Astrocyte (in vitro differentiated cells and primary cell): ENCODE measurements at regions not wholly inside any gene's neighbourhood (a gene's known extent, or its start where the extent isn't known, plus 50 kb on each side); places are given as distances from the start of the nearest gene placed in this dataset.

Experiments
- DNase-seq: peaks from one replicate; pipeline ENCODE4 v3.0.0-alpha.2; 2010; ENCODE audit warnings: low read depth
- FAIRE-seq: peaks from 2 replicates; lab custom pipeline; 2011; peaks lifted over from hg19 to GRCh38; lab: Jason Lieb, UNC
- H2AFZ ChIP-seq: 2 replicates; pipeline ENCODE4 v1.6.0; 2012; ENCODE audit warnings: low read depth, low read length, inconsistent platforms
- H3K27ac ChIP-seq: 2 replicates; pipeline ENCODE4 v1.5.1; 2011; ENCODE audit warnings: low read depth, low read length, inconsistent platforms
- H3K27me3 ChIP-seq: 2 replicates; pipeline ENCODE4 v1.6.0; 2011; ENCODE audit warnings: low read length, inconsistent platforms; ENCODE audit not compliant: insufficient read depth
- H3K36me3 ChIP-seq: 2 replicates; pipeline ENCODE4 v1.5.1; 2011; ENCODE audit warnings: low read length, inconsistent platforms; ENCODE audit not compliant: insufficient read depth
- H3K4me1 ChIP-seq: 2 replicates; pipeline ENCODE4 v1.5.1; 2011; ENCODE audit warnings: low read length, inconsistent platforms; ENCODE audit not compliant: insufficient read depth
- H3K4me2 ChIP-seq: 2 replicates; pipeline ENCODE4 v1.6.0; 2012; ENCODE audit warnings: low read length, inconsistent platforms
- H3K4me3 ChIP-seq: 2 replicates; pipeline ENCODE4 v1.5.1; 2011; ENCODE audit warnings: low read depth, mild to moderate bottlenecking, low read length, inconsistent platforms; ENCODE audit not compliant: insufficient read depth
- H3K79me2 ChIP-seq: 2 replicates; pipeline ENCODE4 v1.6.0; 2012; ENCODE audit warnings: mild to moderate bottlenecking, low read length, inconsistent platforms; ENCODE audit not compliant: insufficient read depth
- H3K9ac ChIP-seq: 2 replicates; pipeline ENCODE4 v1.6.0; 2012; ENCODE audit warnings: mild to moderate bottlenecking, low read length, inconsistent platforms
- H3K9me3 ChIP-seq: 2 replicates; pipeline ENCODE4 v1.5.1; 2012; ENCODE audit warnings: low read depth, mild to moderate bottlenecking, low read length, inconsistent platforms; ENCODE audit not compliant: insufficient read depth
- H4K20me1 ChIP-seq: 2 replicates; pipeline ENCODE4 v1.6.0; 2012; ENCODE audit warnings: low read length, inconsistent platforms; ENCODE audit not compliant: insufficient read depth
- H3K27ac Mint-ChIP-seq: one replicate; pipeline ENCODE4 v1.8.0; 2021; ENCODE audit warnings: mild to moderate bottlenecking, mixed read lengths; ENCODE audit not compliant: unreplicated experiment
- H3K27me3 Mint-ChIP-seq: one replicate; pipeline ENCODE4 v1.8.0; 2021; ENCODE audit warnings: low read depth, mixed read lengths; ENCODE audit not compliant: unreplicated experiment
- H3K36me3 Mint-ChIP-seq: one replicate; pipeline ENCODE4 v1.8.0; 2021; ENCODE audit warnings: low read depth, mixed read lengths; ENCODE audit not compliant: unreplicated experiment
- H3K4me1 Mint-ChIP-seq: one replicate; pipeline ENCODE4 v1.8.0; 2021; ENCODE audit warnings: low read depth, mixed read lengths; ENCODE audit not compliant: unreplicated experiment
- H3K4me3 Mint-ChIP-seq: one replicate; pipeline ENCODE4 v1.8.0; 2021; ENCODE audit warnings: mild to moderate bottlenecking, moderate library complexity, mixed read lengths; ENCODE audit not compliant: unreplicated experiment
- H3K9me3 Mint-ChIP-seq: one replicate; pipeline ENCODE4 v1.8.0; 2021; ENCODE audit warnings: mild to moderate bottlenecking, mixed read lengths; ENCODE audit not compliant: unreplicated experiment
- CTCF ChIP-seq: IDR thresholded peaks from 2 replicates; pipeline ENCODE4 v1.5.1; 2011; ENCODE audit warnings: low read depth, mild to moderate bottlenecking, inconsistent platforms, low read length, moderate library complexity; ENCODE audit not compliant: insufficient read depth
- EZH2 ChIP-seq: IDR thresholded peaks from 2 replicates; pipeline ENCODE4 v1.6.1; 2012; ENCODE audit warnings: mild to moderate bottlenecking, low read length, inconsistent platforms; ENCODE audit not compliant: insufficient read depth

DNA sequence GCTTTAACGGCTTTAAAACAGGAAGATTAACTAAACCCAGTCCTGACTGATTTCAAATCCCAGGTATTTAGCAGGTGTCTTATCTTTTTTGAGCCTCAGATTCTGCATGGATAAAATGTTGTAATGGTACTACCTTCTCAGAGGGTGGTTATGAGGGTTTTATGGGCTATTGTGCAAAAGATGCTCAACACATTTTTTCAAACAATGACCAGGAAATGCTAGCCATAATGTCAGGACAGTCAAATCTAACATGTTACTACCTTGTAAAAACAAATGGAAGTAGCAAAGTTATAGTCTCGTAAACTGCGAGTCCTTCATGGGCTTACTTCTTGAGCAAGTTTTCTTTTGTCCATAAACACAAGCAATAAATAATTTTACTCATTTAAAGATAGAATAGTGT lies 162.1 kb upstream of the TFPI start:
- H3K9me3 Mint-ChIP-seq = no peaks in the 10 kb centered on the region
- H3K4me2 ChIP-seq = no peak overlapping the region
- DNase-seq (no peak), FAIRE-seq (no peak)
- no peak overlapping the region for H3K27ac Mint-ChIP-seq
- no peak overlapping the region for H3K9ac ChIP-seq
- no peak overlapping the region for H3K4me3 ChIP-seq
- no peaks in the 10 kb centered on the region for H4K20me1 ChIP-seq
- TF ChIP-seq EZH2 = no peak
- no peak for TF ChIP-seq CTCF
- H3K4me1 ChIP-seq = no peaks in the 10 kb centered on the region
- H3K4me3 Mint-ChIP-seq = no peak overlapping the region
- H3K4me1 Mint-ChIP-seq = peaks cover 10% of the 10 kb centered on the region
- H3K79me2 ChIP-seq = no peaks in the 10 kb centered on the region
- H3K27me3 ChIP-seq = no peaks in the 10 kb centered on the region
- no peak overlapping the region for H3K27ac ChIP-seq
- no peak overlapping the region for H2AFZ ChIP-seq
- H3K36me3 Mint-ChIP-seq = no peaks in the 10 kb centered on the region
- no peaks in the 10 kb centered on the region for H3K36me3 ChIP-seq
- H3K9me3 ChIP-seq = no peaks in the 10 kb centered on the region
- no peaks in the 10 kb centered on the region for H3K27me3 Mint-ChIP-seq

- H3K27ac Mint-ChIP-seq = no peak overlapping the region
- no peak overlapping the region for H3K4me3 ChIP-seq
Measured at GRCh38 chr2:187718092-187718491, 163.9 kb upstream of the TFPI start.

More at GRCh38 chr2:187718092-187718491, 163.9 kb upstream of the TFPI start:
- no peaks in the 10 kb centered on the region for H3K4me1 ChIP-seq
- no peak overlapping the region for H3K4me2 ChIP-seq
- no peak for FAIRE-seq
- peaks cover 10% of the 10 kb centered on the region for H3K4me1 Mint-ChIP-seq
- no peak overlapping the region for H2AFZ ChIP-seq
- no peaks in the 10 kb centered on the region for H3K9me3 Mint-ChIP-seq
- DNase-seq = no peak
- H3K27me3 ChIP-seq = no peaks in the 10 kb centered on the region
- no peak overlapping the region for H3K27ac ChIP-seq
- no peaks in the 10 kb centered on the region for H4K20me1 ChIP-seq
- no peak overlapping the region for H3K4me3 Mint-ChIP-seq
- H3K27me3 Mint-ChIP-seq = no peaks in the 10 kb centered on the region
- H3K9ac ChIP-seq = no peak overlapping the region
- H3K79me2 ChIP-seq = no peaks in the 10 kb centered on the region
- TF ChIP-seq CTCF = no peak
- no peak for TF ChIP-seq EZH2
- no peaks in the 10 kb centered on the region for H3K9me3 ChIP-seq
- no peaks in the 10 kb centered on the region for H3K36me3 ChIP-seq
- H3K36me3 Mint-ChIP-seq = no peaks in the 10 kb centered on the region
